OCI-LY1 (cell line): ENCODE measurements at regions not wholly inside any gene's neighbourhood (a gene's known extent, or its start where the extent isn't known, plus 50 kb on each side); places are given as distances from the start of the nearest gene placed in this dataset.

Experiments used
- EZH2 ChIP-seq: fragments of 200-600 bp; sonication (generic), shearing (Covaris generic); IDR thresholded peaks from 2 replicates; pipeline ENCODE4 v1.8.0; 2017; ENCODE audit warnings: borderline replicate concordance, mixed run types, mild to moderate bottlenecking, antibody characterized with exemption, low read length, moderate library complexity, mixed read lengths
- TF ChIP-seq, protein P1 (sequence below): fragments of 200-600 bp; sonication (generic), shearing (Covaris generic); IDR thresholded peaks from 2 replicates; pipeline ENCODE4 v1.5.1; 2017; ENCODE audit warnings: mild to moderate bottlenecking, antibody characterized with exemption, low read length, moderate library complexity, mixed read lengths

DNA sequence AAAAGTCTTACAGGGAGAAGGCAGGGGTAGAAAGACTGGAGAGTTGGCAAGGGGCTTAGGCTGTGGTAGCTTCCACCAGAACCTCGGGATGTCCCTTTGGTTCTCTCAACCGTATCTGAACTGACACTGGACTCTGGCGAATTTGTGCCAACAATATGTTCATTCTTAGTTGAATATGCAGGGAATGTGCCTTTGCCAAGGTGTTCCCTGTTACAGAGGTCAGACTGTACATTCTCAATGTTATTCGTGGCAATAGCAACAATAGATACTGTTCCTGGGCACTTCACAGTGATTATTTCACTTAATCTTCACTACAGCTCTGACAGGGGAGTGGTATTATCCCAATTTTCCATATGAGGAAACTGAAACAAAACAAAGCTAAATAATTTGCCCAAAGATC lies 51.5 kb upstream of the RAB3GAP2 start:
- TF ChIP-seq, protein P1, sequence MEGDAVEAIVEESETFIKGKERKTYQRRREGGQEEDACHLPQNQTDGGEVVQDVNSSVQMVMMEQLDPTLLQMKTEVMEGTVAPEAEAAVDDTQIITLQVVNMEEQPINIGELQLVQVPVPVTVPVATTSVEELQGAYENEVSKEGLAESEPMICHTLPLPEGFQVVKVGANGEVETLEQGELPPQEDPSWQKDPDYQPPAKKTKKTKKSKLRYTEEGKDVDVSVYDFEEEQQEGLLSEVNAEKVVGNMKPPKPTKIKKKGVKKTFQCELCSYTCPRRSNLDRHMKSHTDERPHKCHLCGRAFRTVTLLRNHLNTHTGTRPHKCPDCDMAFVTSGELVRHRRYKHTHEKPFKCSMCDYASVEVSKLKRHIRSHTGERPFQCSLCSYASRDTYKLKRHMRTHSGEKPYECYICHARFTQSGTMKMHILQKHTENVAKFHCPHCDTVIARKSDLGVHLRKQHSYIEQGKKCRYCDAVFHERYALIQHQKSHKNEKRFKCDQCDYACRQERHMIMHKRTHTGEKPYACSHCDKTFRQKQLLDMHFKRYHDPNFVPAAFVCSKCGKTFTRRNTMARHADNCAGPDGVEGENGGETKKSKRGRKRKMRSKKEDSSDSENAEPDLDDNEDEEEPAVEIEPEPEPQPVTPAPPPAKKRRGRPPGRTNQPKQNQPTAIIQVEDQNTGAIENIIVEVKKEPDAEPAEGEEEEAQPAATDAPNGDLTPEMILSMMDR = no peak
- TF ChIP-seq EZH2 = no peak
